GM12864 (cell line): ENCODE measurements at regions not wholly inside any gene's neighbourhood (a gene's known extent, or its start where the extent isn't known, plus 50 kb on each side); places are given as distances from the start of the nearest gene placed in this dataset.

Experiments
- DNase-seq: peaks from one replicate; pipeline ENCODE4 v3.0.0-alpha.2; 2011; ENCODE audit warnings: low read depth
- H3K4me3 ChIP-seq: 2 replicates; pipeline ENCODE4 v1.5.1; 2011; ENCODE audit warnings: mild to moderate bottlenecking, low read depth, low read length, control low read depth
- TF ChIP-seq, protein P1 (sequence below): IDR thresholded peaks from 2 replicates; pipeline ENCODE4 v1.5.1; 2011; ENCODE audit warnings: low read depth, mild to moderate bottlenecking, moderate library complexity, low read length, control low read depth, inconsistent platforms; ENCODE audit errors: missing control alignments

DNA sequence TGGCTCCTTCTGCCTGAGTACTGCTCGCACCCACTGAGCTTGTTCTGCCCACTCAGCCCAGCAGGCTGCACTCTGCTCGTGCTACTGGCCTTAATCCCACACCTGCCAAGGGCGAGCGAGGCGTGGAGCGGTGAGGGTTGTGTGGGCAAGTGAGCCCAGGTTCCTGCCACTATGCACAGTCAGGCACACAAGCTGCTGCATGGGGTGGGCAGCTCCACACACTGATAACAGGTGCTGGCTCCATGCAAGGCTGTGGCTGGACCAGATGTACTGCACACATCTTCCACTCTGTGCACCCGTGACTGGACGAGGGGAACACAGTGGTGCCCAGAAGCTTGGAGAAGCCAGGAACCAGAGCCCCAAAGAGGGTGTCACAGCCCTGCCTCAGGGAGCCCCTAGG is 184.3 kb upstream of the NUDT6 start:
- TF ChIP-seq, protein P1, sequence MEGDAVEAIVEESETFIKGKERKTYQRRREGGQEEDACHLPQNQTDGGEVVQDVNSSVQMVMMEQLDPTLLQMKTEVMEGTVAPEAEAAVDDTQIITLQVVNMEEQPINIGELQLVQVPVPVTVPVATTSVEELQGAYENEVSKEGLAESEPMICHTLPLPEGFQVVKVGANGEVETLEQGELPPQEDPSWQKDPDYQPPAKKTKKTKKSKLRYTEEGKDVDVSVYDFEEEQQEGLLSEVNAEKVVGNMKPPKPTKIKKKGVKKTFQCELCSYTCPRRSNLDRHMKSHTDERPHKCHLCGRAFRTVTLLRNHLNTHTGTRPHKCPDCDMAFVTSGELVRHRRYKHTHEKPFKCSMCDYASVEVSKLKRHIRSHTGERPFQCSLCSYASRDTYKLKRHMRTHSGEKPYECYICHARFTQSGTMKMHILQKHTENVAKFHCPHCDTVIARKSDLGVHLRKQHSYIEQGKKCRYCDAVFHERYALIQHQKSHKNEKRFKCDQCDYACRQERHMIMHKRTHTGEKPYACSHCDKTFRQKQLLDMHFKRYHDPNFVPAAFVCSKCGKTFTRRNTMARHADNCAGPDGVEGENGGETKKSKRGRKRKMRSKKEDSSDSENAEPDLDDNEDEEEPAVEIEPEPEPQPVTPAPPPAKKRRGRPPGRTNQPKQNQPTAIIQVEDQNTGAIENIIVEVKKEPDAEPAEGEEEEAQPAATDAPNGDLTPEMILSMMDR: no peak
- no peak overlapping the region for H3K4me3 ChIP-seq
- DNase-seq: no peak

DNA sequence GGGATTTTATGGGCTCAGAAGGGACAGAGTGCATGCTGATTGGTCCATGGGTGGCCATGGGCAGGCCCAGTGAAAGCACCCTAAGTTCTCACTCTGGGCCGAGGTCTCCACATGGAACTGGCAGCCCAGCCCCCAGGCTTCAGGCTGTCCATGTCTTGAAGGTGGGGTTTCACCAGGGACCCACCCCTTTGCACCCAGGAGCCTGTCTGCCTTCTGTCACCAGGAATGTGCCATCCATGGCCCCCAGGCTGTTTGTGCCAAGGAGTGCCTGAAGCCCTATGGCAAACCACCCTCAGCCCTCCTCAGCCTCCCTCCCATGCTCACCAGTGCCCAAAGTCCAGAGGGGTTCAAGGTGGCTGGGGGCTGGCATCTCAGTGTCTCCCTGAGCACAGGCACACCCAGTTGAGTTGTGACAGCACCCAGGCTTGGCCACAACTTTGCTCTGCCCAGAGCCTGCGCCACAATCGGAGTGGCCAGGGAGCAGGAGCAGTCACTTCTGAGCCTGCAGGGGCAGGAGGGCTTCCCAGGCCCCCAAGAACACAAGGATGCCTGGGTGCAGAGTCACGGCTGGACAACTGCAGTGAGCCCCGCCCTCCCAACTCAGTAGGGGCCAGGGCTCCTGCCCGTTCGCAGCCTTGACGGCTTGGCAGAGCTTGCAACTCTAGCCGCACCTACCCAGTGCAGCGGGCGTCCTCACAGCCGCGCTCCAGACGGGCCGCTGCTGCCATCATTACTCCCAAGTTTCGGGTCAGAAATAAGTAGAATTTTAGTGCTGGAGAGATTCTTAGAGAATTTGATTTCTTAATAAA is 185.3 kb upstream of the NUDT6 start:
- no peak for DNase-seq
- TF ChIP-seq, protein P1: no peak
- no peak overlapping the region for H3K4me3 ChIP-seq

DNA sequence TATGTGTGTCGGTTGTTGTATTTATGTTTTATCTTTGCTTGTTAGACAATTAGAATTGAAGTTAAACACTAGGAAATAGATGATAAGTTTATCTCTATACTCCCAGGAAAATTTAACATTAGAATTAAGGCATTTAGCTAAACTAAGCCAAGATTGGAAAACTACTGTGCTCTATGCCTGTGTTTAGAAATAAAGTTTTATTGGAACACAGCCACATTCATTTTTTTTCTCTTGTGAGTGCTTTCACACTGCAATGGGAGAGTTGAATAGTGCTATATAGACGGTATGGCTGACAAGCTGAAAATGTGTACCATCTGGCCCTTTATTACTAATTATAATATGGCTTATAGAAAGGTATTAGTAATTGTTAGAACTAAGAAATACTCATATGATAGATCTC is 186.7 kb upstream of the NUDT6 start:
- TF ChIP-seq, protein P1: no peak
- no peak for DNase-seq
- no peak overlapping the region for H3K4me3 ChIP-seq

DNA sequence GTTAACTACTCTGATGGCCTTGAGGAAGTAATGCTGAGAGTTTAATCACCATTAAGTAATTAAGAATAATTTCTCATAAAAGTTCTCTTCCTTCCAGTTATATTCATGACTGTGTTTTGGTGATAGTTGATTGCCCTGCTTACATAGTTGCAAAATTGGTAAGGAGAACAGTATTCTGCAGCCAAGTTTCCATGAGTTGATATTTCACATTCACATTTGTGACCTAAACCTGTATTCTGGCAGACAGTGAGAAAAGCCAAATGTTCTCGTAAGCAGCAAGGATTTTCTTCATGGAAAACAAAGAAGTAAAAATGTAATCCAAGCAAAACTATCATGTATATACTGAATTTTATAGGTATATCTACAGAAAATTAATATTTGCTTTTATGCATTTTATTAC is 187.8 kb upstream of the NUDT6 start:
- no peak for DNase-seq
- TF ChIP-seq, protein P1: no peak
- H3K4me3 ChIP-seq: no peak overlapping the region

DNA sequence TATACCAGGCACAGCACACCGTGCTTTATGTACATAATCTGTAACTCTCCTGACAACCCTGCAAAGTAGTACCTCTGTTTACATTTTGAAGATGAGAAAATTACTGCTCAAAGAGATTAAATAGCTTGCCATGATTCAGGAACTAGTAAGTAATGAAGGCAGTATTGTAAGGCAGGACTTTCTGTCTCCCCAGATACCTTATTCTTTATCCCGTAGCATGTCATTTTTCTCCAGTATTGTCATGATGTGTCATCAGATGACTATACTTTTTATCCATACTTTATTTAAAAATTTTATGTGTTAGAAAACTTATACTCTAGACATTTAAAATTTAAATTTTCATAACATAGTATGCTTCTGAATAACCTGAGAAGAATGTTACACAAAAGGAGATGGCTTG is 188.3 kb upstream of the NUDT6 start:
- H3K4me3 ChIP-seq: no peak overlapping the region
- DNase-seq: no peak
- TF ChIP-seq, protein P1: no peak

DNA sequence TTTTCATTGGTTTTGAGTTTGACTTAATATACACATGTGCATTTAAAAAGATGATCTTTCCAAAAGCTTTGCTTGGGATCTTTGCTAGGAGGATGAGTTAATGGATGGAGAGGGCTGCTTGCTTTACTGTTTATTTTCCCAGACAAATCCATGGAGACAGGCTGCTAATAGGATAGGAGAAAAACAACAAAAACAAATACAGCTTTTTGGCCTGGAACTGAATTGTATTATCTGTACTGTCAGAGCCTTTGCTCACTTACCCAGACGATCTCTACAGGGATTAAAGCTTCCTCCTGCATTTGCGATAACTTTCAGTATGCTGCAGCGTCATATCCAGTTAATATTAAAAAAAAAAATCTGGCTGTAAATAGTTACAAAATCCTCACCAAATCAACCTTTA is 190.8 kb upstream of the NUDT6 start:
- TF ChIP-seq, protein P1: no peak
- H3K4me3 ChIP-seq: no peak overlapping the region
- no peak for DNase-seq
